GM19193 (cell line): ENCODE measurements at regions not wholly inside any gene's neighbourhood (a gene's known extent, or its start where the extent isn't known, plus 50 kb on each side); places are given as distances from the start of the nearest gene placed in this dataset.

ENCODE experiments used
- POLR2A ChIP-seq: IDR thresholded peaks from 4 replicates; pipeline ENCODE4 v1.6.1; 2011; ENCODE audit not compliant: insufficient read depth, insufficient read length; ENCODE audit errors: extremely low read depth

- TF ChIP-seq POLR2A = no peak
Measured at GRCh38 chr22:22169923-22170322, 74.7 kb upstream of the VPREB1 start.

DNA sequence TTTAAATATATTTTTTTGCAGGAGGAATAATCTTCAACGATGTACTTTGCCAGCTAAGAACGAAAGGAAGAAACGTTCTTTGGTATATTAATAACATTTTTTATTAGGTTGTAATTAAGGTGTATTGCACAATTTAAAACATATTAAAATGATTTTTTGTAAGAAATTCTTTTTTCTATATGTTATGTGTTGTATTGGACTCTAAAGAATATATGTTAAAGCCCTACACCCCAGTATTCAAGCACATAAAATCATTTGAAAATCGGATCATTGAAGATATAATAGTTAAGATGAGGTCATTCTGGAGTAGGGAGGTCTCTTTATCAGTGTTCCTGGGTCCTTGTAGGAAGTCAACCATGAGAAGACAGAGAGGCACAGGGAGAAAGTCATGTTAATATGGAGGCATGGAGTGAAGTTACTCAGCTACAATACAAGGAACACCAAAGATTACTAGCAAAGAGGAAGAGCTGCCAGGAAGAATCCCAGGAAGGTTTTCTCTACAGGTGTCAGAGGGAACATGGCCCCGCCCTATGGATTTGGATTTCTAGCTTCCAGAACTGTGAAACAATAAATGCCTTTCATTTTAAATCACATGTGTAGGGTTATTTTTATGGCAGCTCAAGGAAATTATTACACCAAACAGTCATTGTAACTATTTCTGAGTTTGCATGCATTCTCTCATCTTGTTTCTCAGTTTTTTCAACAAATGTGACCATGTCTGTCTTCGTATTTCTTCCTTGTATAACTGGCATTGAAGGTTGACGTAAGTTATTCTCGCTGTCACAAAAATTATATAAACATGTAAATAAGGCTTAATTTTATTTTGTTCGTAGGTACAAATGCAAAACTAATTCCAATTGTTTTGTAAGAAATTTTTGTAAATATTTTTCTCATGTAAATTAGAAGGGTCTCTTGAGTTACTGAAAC is 75.4 kb upstream of the VPREB1 start:
- no peak for TF ChIP-seq POLR2A

GRCh38 chr22:22168190-22168940 is 76.2 kb upstream of the VPREB1 start:
- TF ChIP-seq POLR2A = peak; percentile 35

DNA sequence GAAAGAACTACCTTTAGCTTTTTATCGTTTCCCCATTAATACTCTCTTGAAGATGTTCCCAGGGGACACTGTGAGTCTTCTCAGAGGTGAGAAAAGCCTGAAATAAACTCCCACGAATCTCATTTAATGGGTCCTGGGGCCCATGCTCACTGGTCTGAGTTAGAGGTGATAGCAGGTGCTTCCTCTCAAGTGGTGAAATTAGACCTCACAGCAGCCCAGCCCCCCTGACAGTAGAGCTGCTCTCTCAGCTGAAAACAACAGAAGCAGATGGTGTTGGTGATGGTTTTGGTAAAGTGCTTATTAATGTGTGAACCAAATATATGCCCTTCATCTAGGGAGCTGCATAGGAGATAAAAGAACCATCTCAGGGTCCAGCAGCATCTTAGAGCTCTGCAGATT is 76.8 kb upstream of the VPREB1 start:
- TF ChIP-seq POLR2A = peak; percentile 15

DNA sequence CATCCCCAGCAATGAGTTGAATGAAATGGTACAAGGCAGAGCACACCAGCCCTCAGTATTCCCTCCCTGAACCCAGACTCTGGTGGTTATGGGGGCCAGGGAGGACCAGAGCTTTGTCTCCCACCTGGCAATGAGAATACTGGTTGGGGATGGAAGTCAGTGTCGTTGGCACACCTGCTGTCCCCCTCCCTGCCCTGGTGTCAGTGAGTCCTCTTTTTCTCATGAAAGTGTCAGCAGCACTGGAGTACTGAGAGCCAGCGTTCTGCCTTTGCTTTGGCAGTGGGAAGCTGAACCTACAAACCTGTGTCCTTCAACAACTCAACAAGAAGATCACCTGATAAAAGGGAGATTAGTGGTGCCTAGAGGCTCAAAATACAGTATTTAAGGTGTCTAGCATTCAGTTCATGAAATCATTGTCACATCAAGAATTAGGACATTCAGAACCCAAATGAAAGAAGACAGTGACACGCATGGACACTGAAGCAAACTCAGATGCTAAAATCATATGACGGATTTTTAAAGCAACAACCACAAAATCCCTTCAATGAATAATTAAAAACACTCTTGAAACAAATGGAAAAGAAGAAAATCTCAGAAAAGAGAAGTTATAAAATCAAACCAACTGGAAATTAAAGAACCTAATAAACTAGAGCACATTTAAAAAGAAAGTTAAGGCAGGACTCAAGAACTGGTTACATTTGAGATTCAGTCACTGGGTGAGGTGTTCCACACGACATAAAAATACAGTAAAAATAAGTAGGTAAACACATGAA is 77.5 kb upstream of the VPREB1 start:
- no peak for TF ChIP-seq POLR2A

DNA sequence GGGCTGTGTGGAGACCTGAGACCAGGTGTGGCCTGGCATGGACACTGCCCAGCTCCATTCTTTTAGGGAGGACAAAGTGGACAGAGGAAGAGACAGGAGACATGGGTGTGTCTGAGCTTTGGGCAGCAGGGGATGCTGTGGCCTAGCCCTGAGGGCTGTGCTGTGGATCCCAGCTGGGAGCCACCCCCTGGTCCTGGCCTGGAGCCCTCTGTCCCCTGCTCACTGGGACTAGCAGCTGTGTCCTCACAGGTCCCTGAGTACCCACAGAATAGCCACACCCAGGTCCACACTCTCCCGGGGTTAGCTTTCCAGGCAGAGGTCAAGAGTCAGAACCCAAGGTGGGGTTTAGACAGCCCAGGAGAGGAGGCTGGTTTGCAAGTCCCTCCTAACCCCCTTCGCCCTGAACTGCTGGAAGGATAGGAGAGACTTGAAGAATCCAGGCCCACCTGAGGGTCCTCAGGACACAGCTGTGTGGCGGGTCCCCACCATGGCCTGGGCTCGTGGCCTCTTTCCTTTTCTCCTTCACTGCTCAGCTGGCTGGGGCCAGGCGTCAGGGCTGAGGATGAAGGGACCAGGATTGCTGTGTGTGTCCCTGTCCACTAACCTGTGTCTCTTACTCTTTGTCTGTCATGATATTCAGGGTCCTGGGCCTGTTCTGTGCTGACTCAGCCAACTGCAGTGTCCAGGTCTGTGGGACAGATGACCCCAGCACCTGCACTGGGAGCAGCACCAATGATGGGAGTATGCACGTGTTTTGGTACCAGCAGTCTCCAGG is 78.5 kb upstream of the VPREB1 start:
- TF ChIP-seq POLR2A = no peak

DNA sequence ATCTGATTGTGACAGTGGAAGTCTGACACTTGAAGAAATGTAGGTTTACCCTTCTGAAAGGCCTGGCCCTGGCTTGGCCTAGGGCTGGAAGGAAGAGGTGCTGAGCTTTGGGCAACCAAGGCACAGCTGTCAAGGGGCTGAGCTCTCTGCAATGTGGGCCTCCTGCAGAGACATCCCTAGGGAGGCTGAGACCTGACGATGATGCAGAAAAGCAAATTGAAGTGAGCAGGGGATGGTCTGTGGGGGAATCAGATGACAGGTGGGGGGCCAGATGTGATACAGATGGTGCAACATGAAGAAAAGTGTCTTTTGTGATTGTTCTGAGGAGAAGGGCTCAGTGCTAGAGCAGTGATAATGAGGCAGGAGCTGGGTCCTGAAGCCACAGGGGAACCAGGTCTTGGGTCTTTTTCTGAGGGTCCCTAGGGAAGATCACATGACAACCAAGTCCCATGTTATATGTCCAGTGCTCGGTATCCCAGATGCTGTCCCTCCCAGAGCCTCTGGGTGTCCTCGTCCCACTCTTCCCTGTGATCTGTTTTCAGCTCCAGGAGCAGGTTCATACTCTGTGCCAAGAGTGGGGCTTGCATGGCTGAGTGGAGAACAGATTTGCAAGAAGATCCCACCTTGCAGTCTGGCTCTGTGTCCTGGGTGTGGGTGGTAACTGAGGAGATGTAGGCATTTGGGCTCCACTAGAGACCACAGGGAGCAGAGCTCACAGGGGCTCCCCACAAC is 79.9 kb upstream of the VPREB1 start:
- no peak for TF ChIP-seq POLR2A

- TF ChIP-seq POLR2A = peak; percentile 93
Measured at GRCh38 chr22:22161924-22162851, 82.4 kb upstream of the VPREB1 start.

DNA sequence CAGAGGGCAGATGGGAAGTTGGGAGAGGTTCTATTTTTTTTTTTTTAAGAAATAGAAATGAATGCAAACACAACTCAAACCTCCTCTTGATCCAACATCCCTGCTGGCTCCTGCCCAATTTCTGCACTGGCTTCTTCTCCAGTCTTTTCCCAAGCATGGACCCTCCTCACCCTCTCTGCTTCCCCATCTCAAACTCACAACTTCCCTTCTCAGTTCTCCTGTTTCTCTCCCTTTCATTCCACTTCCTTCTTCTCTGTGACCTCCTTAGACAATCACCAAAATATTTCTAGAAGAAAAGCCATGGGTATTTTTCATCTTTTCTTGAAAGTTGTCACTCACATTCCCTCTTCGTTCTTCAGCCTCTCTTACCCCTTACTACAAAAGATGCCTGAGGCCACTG is 85.2 kb upstream of the VPREB1 start:
- no peak for TF ChIP-seq POLR2A

DNA sequence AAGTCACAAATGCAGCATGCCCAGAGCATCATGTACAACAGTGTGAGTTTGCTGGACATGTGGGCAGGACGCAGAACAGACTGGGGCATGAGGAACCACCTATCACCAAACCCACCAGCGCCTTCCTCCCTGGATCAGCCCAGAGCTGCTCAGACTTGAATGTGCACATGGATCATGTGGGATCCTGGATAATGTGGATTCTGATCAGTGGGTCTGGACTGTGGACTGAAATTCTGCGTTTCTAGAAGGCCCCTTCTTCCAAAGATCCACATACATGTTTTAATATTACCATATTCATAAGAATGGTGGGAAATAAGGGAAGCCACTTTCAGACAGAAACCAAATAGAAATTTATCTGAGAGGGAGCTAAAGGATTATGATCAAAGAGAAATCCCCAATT is 85.6 kb upstream of the VPREB1 start:
- TF ChIP-seq POLR2A = no peak

- TF ChIP-seq POLR2A = no peak
Measured at GRCh38 chr22:22158207-22158816, 86.3 kb upstream of the VPREB1 start.

- no peak for TF ChIP-seq POLR2A
Measured at GRCh38 chr22:22157348-22157725, 87.2 kb upstream of the VPREB1 start.
